Retinal pigment epithelial cell (primary cell): ENCODE measurements at regions not wholly inside any gene's neighbourhood (a gene's known extent, or its start where the extent isn't known, plus 50 kb on each side); places are given as distances from the start of the nearest gene placed in this dataset.
"Not testable (repeated sequence)": the region's sequence is repeated elsewhere in the genome, so short reads cannot be mapped to it uniquely, and the experiment has no call there.

ENCODE experiments used
- DNase-seq: peaks from one replicate; pipeline ENCODE4 v3.0.0-alpha.2; 2010; ENCODE audit warnings: low read depth
- H3K4me3 ChIP-seq: 2 replicates; pipeline ENCODE4 v1.5.1; 2011; ENCODE audit warnings: mild to moderate bottlenecking, low read length, control low read depth, moderate library complexity
- TF ChIP-seq, protein P1 (sequence below): conservative IDR thresholded peaks from 2 replicates; pipeline ENCODE4 v1.5.1; 2011; ENCODE audit warnings: low read depth, low read length, control low read depth, inconsistent platforms

GRCh38 chr13:40042991-40043390, 387.5 kb downstream of the COG6 start:
- TF ChIP-seq, protein P1, sequence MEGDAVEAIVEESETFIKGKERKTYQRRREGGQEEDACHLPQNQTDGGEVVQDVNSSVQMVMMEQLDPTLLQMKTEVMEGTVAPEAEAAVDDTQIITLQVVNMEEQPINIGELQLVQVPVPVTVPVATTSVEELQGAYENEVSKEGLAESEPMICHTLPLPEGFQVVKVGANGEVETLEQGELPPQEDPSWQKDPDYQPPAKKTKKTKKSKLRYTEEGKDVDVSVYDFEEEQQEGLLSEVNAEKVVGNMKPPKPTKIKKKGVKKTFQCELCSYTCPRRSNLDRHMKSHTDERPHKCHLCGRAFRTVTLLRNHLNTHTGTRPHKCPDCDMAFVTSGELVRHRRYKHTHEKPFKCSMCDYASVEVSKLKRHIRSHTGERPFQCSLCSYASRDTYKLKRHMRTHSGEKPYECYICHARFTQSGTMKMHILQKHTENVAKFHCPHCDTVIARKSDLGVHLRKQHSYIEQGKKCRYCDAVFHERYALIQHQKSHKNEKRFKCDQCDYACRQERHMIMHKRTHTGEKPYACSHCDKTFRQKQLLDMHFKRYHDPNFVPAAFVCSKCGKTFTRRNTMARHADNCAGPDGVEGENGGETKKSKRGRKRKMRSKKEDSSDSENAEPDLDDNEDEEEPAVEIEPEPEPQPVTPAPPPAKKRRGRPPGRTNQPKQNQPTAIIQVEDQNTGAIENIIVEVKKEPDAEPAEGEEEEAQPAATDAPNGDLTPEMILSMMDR = no peak
- H3K4me3 ChIP-seq = no peak overlapping the region
- no peak for DNase-seq

DNA sequence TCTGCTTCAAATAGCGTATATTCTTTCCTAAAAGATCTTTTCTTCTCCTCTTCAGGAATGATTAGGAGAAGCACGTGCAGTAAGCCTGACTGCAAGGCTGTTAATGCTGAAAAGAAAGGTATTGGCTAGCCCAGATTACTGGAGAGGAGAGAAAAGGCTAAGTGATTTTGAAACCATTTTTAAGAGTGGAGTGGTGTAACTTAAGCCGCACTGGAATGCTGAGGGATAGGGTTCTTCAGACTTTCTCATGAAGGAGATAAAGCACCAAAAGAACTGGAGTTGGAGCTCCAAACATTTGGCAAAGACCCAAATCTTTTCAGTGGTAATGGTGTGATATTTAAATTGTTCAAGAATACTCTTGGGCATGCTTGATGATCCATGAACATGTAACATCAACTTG, 388.3 kb downstream of the COG6 start:
- TF ChIP-seq, protein P1 = no peak
- DNase-seq = peak; percentile 72
- no peak overlapping the region for H3K4me3 ChIP-seq

DNA sequence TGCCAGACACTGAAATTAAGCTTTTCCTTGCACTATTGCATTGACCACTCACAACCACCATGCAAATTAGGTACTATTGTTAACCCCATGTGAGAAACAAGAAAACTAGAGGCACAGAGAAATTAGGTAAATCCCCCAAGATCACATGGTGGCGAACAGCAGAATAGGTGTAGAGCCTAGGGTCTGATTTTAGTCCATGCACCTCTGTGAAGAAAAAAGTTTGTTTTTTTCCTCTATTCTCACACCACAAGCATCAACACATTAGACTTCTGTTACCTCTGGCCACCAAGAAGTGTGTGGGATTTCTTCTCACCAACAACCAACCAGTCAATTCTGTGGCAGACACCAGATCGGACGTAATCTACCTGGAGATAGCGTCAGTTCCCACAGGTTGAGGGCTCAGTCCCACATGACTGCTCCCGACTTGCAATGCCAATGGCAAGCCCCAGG, 391.9 kb downstream of the COG6 start:
- TF ChIP-seq, protein P1 = no peak
- no peak overlapping the region for H3K4me3 ChIP-seq
- no peak for DNase-seq

GRCh38 chr13:40048551-40048950, 393.1 kb downstream of the COG6 start:
- TF ChIP-seq, protein P1 = no peak
- H3K4me3 ChIP-seq = no peak overlapping the region
- DNase-seq = no peak

DNA sequence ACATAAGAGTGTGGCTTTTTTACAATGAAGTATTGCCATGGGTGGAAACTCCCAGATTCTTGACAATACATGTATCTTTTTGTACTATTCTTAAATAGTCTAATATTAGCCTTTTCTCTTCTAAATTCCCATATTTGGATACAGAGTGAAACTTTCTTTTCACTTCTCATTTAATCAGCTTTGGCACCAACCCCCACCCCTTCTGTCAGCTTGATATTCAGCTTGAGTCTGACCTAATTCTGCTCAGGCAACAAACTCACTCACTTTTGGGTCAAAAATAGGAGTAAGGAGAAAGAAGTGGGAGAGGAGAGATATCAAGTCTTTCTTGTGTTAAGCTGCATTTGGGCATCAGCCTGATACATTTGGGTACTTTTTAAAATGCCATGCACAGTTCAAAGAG, 397.5 kb downstream of the COG6 start:
- no peak for DNase-seq
- H3K4me3 ChIP-seq = no peak overlapping the region
- TF ChIP-seq, protein P1 = no peak

DNA sequence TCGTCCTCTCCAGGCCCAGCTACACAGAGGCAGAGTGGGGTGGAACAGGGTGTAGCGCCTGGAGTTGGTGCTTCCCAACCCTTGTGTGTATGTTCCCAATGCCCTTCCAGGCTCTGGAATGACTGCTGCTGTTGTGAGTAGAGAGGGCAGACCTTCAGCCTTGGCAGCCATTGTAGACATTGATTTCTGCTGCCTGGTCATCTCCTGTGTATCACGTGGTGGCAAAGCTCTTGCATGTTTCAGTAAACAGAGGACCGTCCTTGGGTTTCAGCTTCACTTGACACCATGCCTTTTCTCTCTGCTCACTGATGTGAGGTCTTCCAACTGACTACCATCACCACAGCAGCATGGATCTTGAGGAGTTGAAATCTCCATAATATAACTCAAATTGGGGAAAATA, 397.9 kb downstream of the COG6 start:
- TF ChIP-seq, protein P1 = no peak
- H3K4me3 ChIP-seq = no peak overlapping the region
- no peak for DNase-seq

- not testable (repeated sequence) for DNase-seq
Measured at GRCh38 chr13:40054422-40054821, 399.0 kb downstream of the COG6 start.

More at GRCh38 chr13:40054422-40054821, 399.0 kb downstream of the COG6 start:
- not testable (repeated sequence) for H3K4me3 ChIP-seq
